Hepatocyte (in vitro differentiated cells): ENCODE measurements at regions not wholly inside any gene's neighbourhood (a gene's known extent, or its start where the extent isn't known, plus 50 kb on each side); places are given as distances from the start of the nearest gene placed in this dataset.

Experiments used
- EZH2phosphoT487 ChIP-seq: fragments of 200-600 bp; sonication (generic); IDR thresholded peaks from one replicate; pipeline ENCODE4 v1.6.1; 2018; ENCODE audit warnings: antibody characterized with exemption, mild to moderate bottlenecking, low read depth, moderate library complexity; ENCODE audit not compliant: unreplicated experiment, severe bottlenecking
- TF ChIP-seq, protein P1 (sequence below): fragments of 200-600 bp; sonication (generic); IDR thresholded peaks from 2 replicates; pipeline ENCODE4 v1.5.1; 2016; ENCODE audit warnings: antibody characterized with exemption, mild to moderate bottlenecking; ENCODE audit not compliant: poor library complexity

- TF ChIP-seq, protein P1, sequence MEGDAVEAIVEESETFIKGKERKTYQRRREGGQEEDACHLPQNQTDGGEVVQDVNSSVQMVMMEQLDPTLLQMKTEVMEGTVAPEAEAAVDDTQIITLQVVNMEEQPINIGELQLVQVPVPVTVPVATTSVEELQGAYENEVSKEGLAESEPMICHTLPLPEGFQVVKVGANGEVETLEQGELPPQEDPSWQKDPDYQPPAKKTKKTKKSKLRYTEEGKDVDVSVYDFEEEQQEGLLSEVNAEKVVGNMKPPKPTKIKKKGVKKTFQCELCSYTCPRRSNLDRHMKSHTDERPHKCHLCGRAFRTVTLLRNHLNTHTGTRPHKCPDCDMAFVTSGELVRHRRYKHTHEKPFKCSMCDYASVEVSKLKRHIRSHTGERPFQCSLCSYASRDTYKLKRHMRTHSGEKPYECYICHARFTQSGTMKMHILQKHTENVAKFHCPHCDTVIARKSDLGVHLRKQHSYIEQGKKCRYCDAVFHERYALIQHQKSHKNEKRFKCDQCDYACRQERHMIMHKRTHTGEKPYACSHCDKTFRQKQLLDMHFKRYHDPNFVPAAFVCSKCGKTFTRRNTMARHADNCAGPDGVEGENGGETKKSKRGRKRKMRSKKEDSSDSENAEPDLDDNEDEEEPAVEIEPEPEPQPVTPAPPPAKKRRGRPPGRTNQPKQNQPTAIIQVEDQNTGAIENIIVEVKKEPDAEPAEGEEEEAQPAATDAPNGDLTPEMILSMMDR = no peak
- no peak for TF ChIP-seq EZH2phosphoT487
Observed at GRCh38 chr2:37771600-37772088, 100.2 kb upstream of the CDC42EP3 start.
